HG02943 (cell line): ENCODE measurements at regions not wholly inside any gene's neighbourhood (a gene's known extent, or its start where the extent isn't known, plus 50 kb on each side); places are given as distances from the start of the nearest gene placed in this dataset.

Experiments used
- ATAC-seq: cut with Tn5 transposase; IDR thresholded peaks from one replicate; pipeline ENCODE4 v1.9.1; 2021; ENCODE audit warnings: mild to moderate bottlenecking, low read depth, moderate library complexity; ENCODE audit not compliant: unreplicated experiment

- no peak for ATAC-seq
These were observed 117.0 kb downstream of the FANCF start for GRCh38 chr11:22508665-22509064.

GRCh38 chr11:22497474-22497873 is 128.1 kb downstream of the FANCF start:
- no peak for ATAC-seq

- no peak for ATAC-seq
These were observed 133.9 kb downstream of the FANCF start for GRCh38 chr11:22491555-22492225.

GRCh38 chr11:22479971-22480720 is 142.0 kb downstream of the SLC17A6 start:
- no peak for ATAC-seq

- ATAC-seq, result no peak
These were observed 141.0 kb downstream of the SLC17A6 start for GRCh38 chr11:22479208-22479607.

- no peak for ATAC-seq
These were observed 140.0 kb downstream of the SLC17A6 start for GRCh38 chr11:22478169-22478568.

- no peak for ATAC-seq
These were observed 139.1 kb downstream of the SLC17A6 start for GRCh38 chr11:22477312-22477711.

- ATAC-seq, result no peak
These were observed 138.4 kb downstream of the SLC17A6 start for GRCh38 chr11:22476589-22476988.

- ATAC-seq, result no peak
These were observed 136.4 kb downstream of the SLC17A6 start for GRCh38 chr11:22474616-22475015.

GRCh38 chr11:22473586-22473985 is 135.4 kb downstream of the SLC17A6 start:
- ATAC-seq, result no peak

GRCh38 chr11:22472306-22472705 is 134.1 kb downstream of the SLC17A6 start:
- no peak for ATAC-seq

GRCh38 chr11:22471385-22471784 is 133.2 kb downstream of the SLC17A6 start:
- no peak for ATAC-seq

GRCh38 chr11:22467741-22468140 is 129.6 kb downstream of the SLC17A6 start:
- no peak for ATAC-seq

GRCh38 chr11:22467248-22467647 is 129.1 kb downstream of the SLC17A6 start:
- ATAC-seq, result no peak

- ATAC-seq, result no peak
These were observed 128.6 kb downstream of the SLC17A6 start for GRCh38 chr11:22466809-22467208.

GRCh38 chr11:22466351-22466750 is 128.2 kb downstream of the SLC17A6 start:
- no peak for ATAC-seq

- ATAC-seq, result no peak
These were observed 127.4 kb downstream of the SLC17A6 start for GRCh38 chr11:22465620-22466019.

- ATAC-seq, result no peak
These were observed 123.4 kb downstream of the SLC17A6 start for GRCh38 chr11:22461626-22462025.

GRCh38 chr11:22460181-22460580 is 122.0 kb downstream of the SLC17A6 start:
- no peak for ATAC-seq

- no peak for ATAC-seq
These were observed 120.9 kb downstream of the SLC17A6 start for GRCh38 chr11:22459048-22459447.

GRCh38 chr11:22458161-22458560 is 120.0 kb downstream of the SLC17A6 start:
- no peak for ATAC-seq
